HepG2 (cell line): ENCODE measurements at regions not wholly inside any gene's neighbourhood (a gene's known extent, or its start where the extent isn't known, plus 50 kb on each side); places are given as distances from the start of the nearest gene placed in this dataset.

Source experiments
- ATAC-seq: fragments of 200-7000 bp; cut with Tn5 transposase; 3 replicates; pipeline ENCODE4 v1.9.1; 2020; ENCODE audit warnings: mild to moderate bottlenecking, moderate library complexity
- BruUV-seq: library from RNA; stranded (reverse); fragments of 400-500 nt; replicated peaks from 2 replicates; lab custom pipeline; 2021; lab: Mats Ljungman, UMichigan
- CTCF ChIA-PET: fragments of 300-600 bp; formaldehyde crosslinking; extraction: SDS; loops from one replicate; lab custom pipeline; 2021; ENCODE audit warnings: low total read pairs, inconsistent platforms, low intra/inter-chr PET ratio; lab: Yijun Ruan, JAX
- POLR2A ChIA-PET: fragments of 350-600 bp; sonication (Branson Sonifier 250); formaldehyde crosslinking; loops from one replicate; lab custom pipeline; 2020; ENCODE audit warnings: antibody characterized with exemption, inconsistent platforms; lab: Yijun Ruan, JAX
- DNase-seq: peaks from one replicate; pipeline ENCODE4 v3.0.0-alpha.2; 2015; ENCODE audit warnings: low spot score
- FAIRE-seq: peaks from 3 replicates; lab custom pipeline; 2011; peaks lifted over from hg19 to GRCh38; lab: Jason Lieb, UNC
- H2AFZ ChIP-seq: one replicate; pipeline ENCODE4 v1.6.1; 2011; ENCODE audit warnings: low read length, inconsistent platforms
- H3K27ac ChIP-seq: fragments of 300-600 bp; 3 replicates; pipeline ENCODE4 v1.8.0; 2011; ENCODE audit warnings: mixed run types, mild to moderate bottlenecking, mixed read lengths, low read length, inconsistent platforms; ENCODE audit not compliant: insufficient read depth; ENCODE audit errors: extremely low read length
- H3K27me3 ChIP-seq, 2 experiments: fragments of 200-600 bp in 1 of 2; 2 replicates in 1 of 2; 3 replicates in 1 of 2; pipeline versions ENCODE4 v1.6.0 to v1.8.0; 2011; ENCODE audit warnings: low read length in 2 of 2, mild to moderate bottlenecking in 2 of 2, moderate library complexity in 2 of 2, inconsistent platforms in 1 of 2; ENCODE audit not compliant: insufficient read depth in 2 of 2, control insufficient read depth in 1 of 2
- H3K36me3 ChIP-seq, 2 experiments: fragments of 200-600 bp in 1 of 2; replicated peaks in 1 of 2; 2 replicates in 1 of 2; 3 replicates in 1 of 2; pipeline versions ENCODE4 v1.5.1 to v1.8.0; 2011; ENCODE audit warnings: low read length in 2 of 2, inconsistent platforms in 1 of 2; ENCODE audit not compliant: insufficient read depth in 2 of 2, control insufficient read depth in 1 of 2
- H3K4me1 ChIP-seq: 2 replicates; pipeline ENCODE4 v1.5.1; 2012; ENCODE audit warnings: low read length, inconsistent platforms; ENCODE audit not compliant: insufficient read depth
- H3K4me2 ChIP-seq: 2 replicates; pipeline ENCODE4 v1.6.0; 2011; ENCODE audit warnings: low read depth, low read length, inconsistent platforms
- H3K4me3 ChIP-seq, 3 experiments: fragments of 200-600 bp in 1 of 3; sonication (generic), shearing (Covaris generic) in 1 of 3; replicated peaks in 1 of 3; 2 replicates each; pipeline ENCODE4 v1.5.1; 2011 to 2016; ENCODE audit warnings: low read length in 3 of 3, inconsistent platforms in 2 of 3, low read depth in 2 of 3, mild to moderate bottlenecking in 2 of 3, control low read depth in 1 of 3, mixed read lengths in 1 of 3; ENCODE audit not compliant: insufficient read depth in 1 of 3
- H3K79me2 ChIP-seq: one replicate; pipeline ENCODE4 v1.6.1; 2011; ENCODE audit warnings: low read length, inconsistent platforms; ENCODE audit not compliant: insufficient read depth
- H3K9ac ChIP-seq: 2 replicates; pipeline ENCODE4 v1.6.0; 2011; ENCODE audit warnings: mild to moderate bottlenecking, low read depth, low read length, inconsistent platforms; ENCODE audit not compliant: insufficient read depth
- H3K9me3 ChIP-seq: 2 replicates; pipeline ENCODE4 v1.5.1; 2012; ENCODE audit warnings: mild to moderate bottlenecking, low read length
- H4K20me1 ChIP-seq: 2 replicates; pipeline ENCODE4 v1.6.0; 2011; ENCODE audit warnings: inconsistent platforms, mild to moderate bottlenecking, low read length, moderate library complexity; ENCODE audit not compliant: insufficient read depth
- AHDC1 ChIP-seq: sonication (generic); formaldehyde crosslinking; IDR thresholded peaks from 2 replicates; pipeline ENCODE4 v1.5.1; 2020; ENCODE audit warnings: mild to moderate bottlenecking, missing genetic modification reagents, borderline replicate concordance
- ASH2L ChIP-seq: fragments of 300-600, 200-600 bp; sonication (generic); IDR thresholded peaks from 2 replicates; pipeline ENCODE4 v1.7.0; 2017; ENCODE audit warnings: low read depth, mild to moderate bottlenecking, moderate library complexity, mixed read lengths, low read length; ENCODE audit not compliant: insufficient read length
- CREM ChIP-seq, 2 experiments: sonication (generic) in 1 of 2; formaldehyde crosslinking in 1 of 2; IDR thresholded peaks; 2 replicates each; pipeline versions ENCODE4 v1.4.0 to v1.6.1; 2016 to 2020; ENCODE audit warnings: antibody characterized with exemption in 1 of 2, mild to moderate bottlenecking in 1 of 2, missing genetic modification reagents in 1 of 2
- IKZF4 ChIP-seq: sonication (generic); formaldehyde crosslinking; IDR thresholded peaks from 2 replicates; pipeline ENCODE4 v1.5.1; 2020; ENCODE audit warnings: borderline replicate concordance, mild to moderate bottlenecking, low read depth, missing genetic modification reagents; ENCODE audit errors: not compliant biosample characterization
- SMARCC2 ChIP-seq: fragments of 450-650 bp; IDR thresholded peaks from 2 replicates; pipeline ENCODE4 v1.6.1; 2017; ENCODE audit warnings: antibody characterized with exemption, mild to moderate bottlenecking
- TARDBP ChIP-seq: sonication (generic); formaldehyde crosslinking; IDR thresholded peaks from 2 replicates; pipeline ENCODE4 v1.8.0; 2022; ENCODE audit warnings: mild to moderate bottlenecking, missing genetic modification reagents
- ZBTB20 ChIP-seq: sonication (generic); formaldehyde crosslinking; IDR thresholded peaks from 2 replicates; pipeline ENCODE4 v1.8.1; 2023; ENCODE audit warnings: missing genetic modification reagents, low read depth, mild to moderate bottlenecking, borderline replicate concordance
- ZMYM4 ChIP-seq: sonication (generic); formaldehyde crosslinking; IDR thresholded peaks from 2 replicates; pipeline ENCODE4 v1.8.1; 2023; ENCODE audit warnings: mild to moderate bottlenecking, missing genetic modification reagents
- ZNF101 ChIP-seq: sonication (generic); formaldehyde crosslinking; IDR thresholded peaks from 2 replicates; pipeline ENCODE4 v1.4.0; 2020; ENCODE audit warnings: mild to moderate bottlenecking, low read depth, missing genetic modification reagents, borderline replicate concordance
- ZNF446 ChIP-seq: sonication (generic); formaldehyde crosslinking; IDR thresholded peaks from 2 replicates; pipeline ENCODE4 v1.5.0; 2020; ENCODE audit warnings: mild to moderate bottlenecking, missing genetic modification reagents
- ZNF468 ChIP-seq: sonication (generic); formaldehyde crosslinking; IDR thresholded peaks from 2 replicates; pipeline ENCODE4 v1.8.0; 2022; ENCODE audit warnings: mild to moderate bottlenecking, moderate library complexity, missing genetic modification reagents
- WGBS: methylation state at CpG from one replicate; pipeline ENCODE4 v1.1.6; 2017; ENCODE audit warnings: low lambda C conversion rate; 5-methylcytosine and 5-hydroxymethylcytosine counted together
- in situ Hi-C: cut with HindIII; loops from 2 replicates; pipeline ENCODE4 v1.10.0; 2017; ENCODE audit warnings: low pct_unique_long_range_greater_than_20kb; ENCODE audit not compliant: extremely low pct_ligation_motif_present
- intact Hi-C: fragments of 100-400 bp; cut with micrococcal nuclease; formaldehyde crosslinking; loops from one replicate; pipeline ENCODE4 v1.10.0; 2022; ENCODE audit not compliant: unreplicated experiment
- TF ChIP-seq, protein P1 (sequence below): sonication (generic); formaldehyde crosslinking; IDR thresholded peaks from 2 replicates; pipeline ENCODE4 v1.5.1; 2020; ENCODE audit warnings: mild to moderate bottlenecking, moderate library complexity, missing genetic modification reagents

DNA sequence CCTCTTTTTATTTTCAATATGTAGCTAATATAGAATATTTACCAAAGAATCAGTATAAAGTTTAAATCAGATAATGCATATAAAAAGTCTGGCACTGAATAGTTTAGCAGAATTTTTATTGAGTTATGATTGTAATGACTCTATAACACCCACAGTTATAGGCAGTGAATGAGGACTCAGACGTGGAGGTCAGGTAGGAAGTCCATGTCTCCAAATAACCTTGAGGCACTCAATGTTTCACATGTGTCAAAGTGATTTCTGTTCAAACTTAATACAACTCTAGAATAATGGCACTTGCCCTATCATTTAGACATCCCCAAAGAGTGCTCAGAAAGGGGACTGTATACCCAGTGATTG is 332.1 kb downstream of the BMPER start:
- no peaks in the 10 kb centered on the region for H3K9me3 ChIP-seq
- in situ Hi-C loops (no loop called here), intact Hi-C loops (no loop called here)
- H3K27me3 ChIP-seq, result peaks cover 0 to 5% of the 10 kb centered on the region in 2 experiments; a peak in 1 of 5 replicates
- BruUV-seq, result no TSS peak
- H3K4me3 ChIP-seq, result no peak overlapping the region
- CTCF ChIA-PET, result no interaction called here
- no peaks in the 10 kb centered on the region for H3K79me2 ChIP-seq
- no peak for DNase-seq
- H3K27ac ChIP-seq, result no peak overlapping the region
- no peaks in the 10 kb centered on the region for H3K36me3 ChIP-seq
- TF ChIP-seq ZMYM4 (CRISPR knock-in tag), result no peak
- no peak for TF ChIP-seq ASH2L
- no peak for TF ChIP-seq IKZF4 (CRISPR knock-in tag)
- no peak for TF ChIP-seq SMARCC2
- no peak for TF ChIP-seq ZNF468 (CRISPR knock-in tag)
- H3K4me1 ChIP-seq, result no peaks in the 10 kb centered on the region
- 0% methylated on average over 1 of the region's 1 CpG for WGBS
- FAIRE-seq, result no peak
- ATAC-seq, result no peak
- no peak overlapping the region for H3K4me2 ChIP-seq
- no peaks in the 10 kb centered on the region for H4K20me1 ChIP-seq
- no peak overlapping the region for H3K9ac ChIP-seq
- POLR2A ChIA-PET, result no interaction called here
- no peak overlapping the region for H2AFZ ChIP-seq

GRCh38 chr7:34240417-34240816 is 335.1 kb downstream of the BMPER start:
- intact Hi-C loops, result no loop called here
- no peak overlapping the region for H2AFZ ChIP-seq
- no peaks in the 10 kb centered on the region for H3K9me3 ChIP-seq
- no peaks in the 10 kb centered on the region for H3K79me2 ChIP-seq
- in situ Hi-C loops, result no loop called here
- H3K27me3 ChIP-seq, result peaks cover 0 to 5% of the 10 kb centered on the region in 2 experiments; a peak in 2 of 5 replicates
- WGBS, result 17% methylated on average over 4 of the region's 4 CpGs
- H3K4me2 ChIP-seq, result no peak overlapping the region
- no peak overlapping the region for H3K27ac ChIP-seq
- H3K36me3 ChIP-seq, result no peaks in the 10 kb centered on the region
- no peak overlapping the region for H3K4me3 ChIP-seq
- ChIA-PET POLR2A (no interaction called here), CTCF (no interaction called here)
- no TSS peak for BruUV-seq
- FAIRE-seq, result no peak
- DNase-seq, result no peak
- no peaks in the 10 kb centered on the region for H4K20me1 ChIP-seq
- H3K4me1 ChIP-seq, result no peaks in the 10 kb centered on the region
- no peak for ATAC-seq
- H3K9ac ChIP-seq, result no peak overlapping the region
- no peak for TF ChIP-seq ZNF101
- TF ChIP-seq, protein P1, sequence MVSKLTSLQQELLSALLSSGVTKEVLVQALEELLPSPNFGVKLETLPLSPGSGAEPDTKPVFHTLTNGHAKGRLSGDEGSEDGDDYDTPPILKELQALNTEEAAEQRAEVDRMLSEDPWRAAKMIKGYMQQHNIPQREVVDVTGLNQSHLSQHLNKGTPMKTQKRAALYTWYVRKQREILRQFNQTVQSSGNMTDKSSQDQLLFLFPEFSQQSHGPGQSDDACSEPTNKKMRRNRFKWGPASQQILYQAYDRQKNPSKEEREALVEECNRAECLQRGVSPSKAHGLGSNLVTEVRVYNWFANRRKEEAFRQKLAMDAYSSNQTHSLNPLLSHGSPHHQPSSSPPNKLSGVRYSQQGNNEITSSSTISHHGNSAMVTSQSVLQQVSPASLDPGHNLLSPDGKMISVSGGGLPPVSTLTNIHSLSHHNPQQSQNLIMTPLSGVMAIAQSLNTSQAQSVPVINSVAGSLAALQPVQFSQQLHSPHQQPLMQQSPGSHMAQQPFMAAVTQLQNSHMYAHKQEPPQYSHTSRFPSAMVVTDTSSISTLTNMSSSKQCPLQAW (CRISPR knock-in tag), result no peak
- no peak for TF ChIP-seq AHDC1 (CRISPR knock-in tag)
- no peak for TF ChIP-seq ZBTB20
- no peak for TF ChIP-seq ZNF446 (CRISPR knock-in tag)
- TF ChIP-seq CREM (IDR thresholded peaks at IDR 0.05), result no peak
- no peak for TF ChIP-seq CREM (CRISPR knock-in tag; IDR thresholded peaks at IDR 0.05)
- no peak for TF ChIP-seq TARDBP (CRISPR knock-in tag)
